CD4-positive, alpha-beta T cell treated with Interleukin-4 for 1 hour (primary cell): ENCODE measurements at regions not wholly inside any gene's neighbourhood (a gene's known extent, or its start where the extent isn't known, plus 50 kb on each side); places are given as distances from the start of the nearest gene placed in this dataset.
A peak's percentile ranks its signal among the peaks of the same experiment; 100 is the strongest.
"Not testable (repeated sequence)": the region's sequence is repeated elsewhere in the genome, so short reads cannot be mapped to it uniquely, and the experiment has no call there.

ENCODE experiments used
- DNase-seq, 2 donors: peaks; one replicate each; pipeline ENCODE4 v3.0.0-alpha.2; 2020 to 2022

DNA sequence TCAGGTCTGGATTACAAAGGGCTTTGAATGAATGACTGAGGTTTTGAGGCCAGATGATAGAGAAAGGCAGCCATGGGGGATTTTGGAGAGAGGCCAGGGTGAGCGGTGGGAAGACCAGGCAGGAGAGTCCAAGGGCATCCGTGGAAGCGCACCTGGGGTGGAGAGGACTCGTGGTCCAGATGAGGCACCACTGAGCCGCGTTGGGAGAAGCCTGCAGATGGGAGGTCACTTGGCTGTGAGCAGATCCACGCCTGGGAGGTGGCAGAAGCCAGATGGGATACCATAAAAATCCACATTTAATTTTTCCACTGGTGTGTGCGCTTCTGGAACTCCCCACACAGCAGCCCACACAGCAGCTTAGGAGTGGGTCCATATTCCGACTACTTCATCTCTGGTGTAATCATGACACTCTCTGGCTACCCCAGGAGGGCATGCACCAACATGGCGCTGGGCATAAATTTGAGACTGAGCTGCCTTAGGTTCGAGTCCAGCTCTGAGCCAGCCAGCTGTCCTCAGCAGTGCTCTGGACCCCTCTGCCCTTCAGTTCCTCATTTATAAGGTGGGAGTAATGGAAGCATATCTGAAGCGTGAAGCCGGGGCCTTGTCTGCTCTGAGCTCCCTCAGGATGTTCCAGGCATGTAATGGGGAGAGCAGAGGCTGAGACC lies 90.2 kb upstream of the FAM20C start:
- no peak for DNase-seq

DNA sequence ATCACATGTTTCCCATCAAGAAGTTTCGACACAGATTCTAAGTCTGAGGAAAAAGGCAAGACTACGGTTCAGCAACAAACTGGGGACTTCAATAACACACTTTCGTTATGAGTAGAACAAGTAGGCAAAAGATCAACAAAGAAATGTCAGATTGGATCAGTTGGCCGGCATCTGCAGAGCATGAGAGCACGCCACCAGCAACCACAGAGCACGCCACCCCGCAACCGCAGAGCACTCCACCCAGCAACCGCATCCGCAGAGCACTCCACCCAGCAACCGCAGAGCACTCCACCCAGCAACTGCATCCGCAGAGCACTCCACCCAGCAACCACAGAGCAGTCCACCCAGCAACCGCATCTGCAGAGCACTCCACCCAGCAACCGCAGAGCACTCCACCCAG lies 89.7 kb upstream of the FAM20C start:
- DNase-seq: no peak

DNA sequence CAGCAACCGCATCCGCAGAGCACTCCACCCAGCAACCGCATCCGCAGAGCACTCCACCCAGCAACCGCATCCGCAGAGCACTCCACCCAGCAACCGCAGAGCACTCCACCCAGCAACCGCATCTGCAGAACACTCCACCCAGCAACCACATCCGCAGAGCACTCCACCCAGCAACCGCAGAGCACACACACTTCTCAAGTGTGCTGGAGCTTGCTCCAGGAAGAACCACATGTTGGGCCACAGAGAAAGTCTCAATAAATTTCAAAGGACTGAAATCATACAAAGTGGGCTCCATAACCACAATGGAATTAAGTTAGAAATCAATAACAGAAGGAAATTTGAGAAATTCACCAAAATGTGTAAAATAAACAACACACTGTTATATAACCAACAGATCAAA lies 88.4 kb upstream of the FAM20C start:
- not testable (repeated sequence) for DNase-seq

DNA sequence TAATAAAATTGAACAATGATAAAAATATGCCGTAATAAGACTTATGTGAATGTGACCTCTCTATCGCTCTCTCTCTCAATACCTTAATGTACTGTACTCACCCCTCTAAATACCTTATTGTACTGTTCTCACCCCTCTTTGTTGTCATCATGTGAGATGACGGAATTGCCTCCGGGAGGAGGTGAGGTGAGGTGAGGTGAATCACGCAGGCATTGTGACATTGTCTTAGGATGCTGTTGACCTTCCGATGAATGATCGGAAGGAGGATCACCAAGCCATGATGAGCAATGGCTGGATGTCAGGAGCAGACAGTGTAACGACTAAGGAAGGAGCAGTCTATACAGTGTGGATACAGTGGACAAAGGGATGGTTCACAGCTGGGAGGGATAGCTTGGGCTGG lies 87.4 kb upstream of the FAM20C start:
- DNase-seq: no peak

DNA sequence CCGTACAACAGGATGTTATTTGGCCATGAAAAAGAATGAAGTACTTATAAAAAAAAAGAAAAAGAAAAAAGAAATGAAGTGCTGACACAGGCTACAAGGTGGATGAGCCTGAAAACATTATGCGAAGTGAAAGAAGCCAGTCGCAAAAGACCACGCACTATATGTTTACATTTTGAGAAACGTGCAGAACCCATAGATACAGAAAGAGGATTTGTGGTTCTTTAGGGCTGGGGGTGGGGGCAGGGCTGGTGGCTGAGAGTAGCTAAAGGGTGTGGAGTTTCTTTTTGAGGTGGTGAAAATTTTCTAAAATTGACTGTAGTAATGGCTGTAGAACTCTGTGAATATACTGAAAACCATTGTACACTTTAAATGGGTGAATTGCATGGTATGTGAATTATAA lies 86.0 kb upstream of the FAM20C start:
- no peak for DNase-seq

DNA sequence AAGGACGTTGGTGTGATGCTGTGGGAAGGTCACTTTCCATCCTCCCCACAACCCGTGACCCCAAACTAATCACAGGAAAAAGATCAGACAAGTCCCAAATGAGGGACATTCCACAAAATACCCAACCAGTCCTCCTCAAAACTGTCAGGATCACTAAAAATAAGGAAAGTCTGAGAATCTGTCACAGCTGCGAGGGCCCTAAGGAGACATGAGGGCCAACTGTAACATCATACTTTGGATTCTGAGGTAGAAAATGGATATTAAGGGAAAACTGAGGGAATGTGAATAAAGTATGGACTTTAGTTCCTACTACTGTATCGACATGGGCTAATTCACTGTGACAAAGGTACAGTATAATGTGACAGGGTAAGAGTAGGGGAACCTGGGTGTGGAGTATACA lies 85.1 kb upstream of the FAM20C start:
- DNase-seq: no peak

DNA sequence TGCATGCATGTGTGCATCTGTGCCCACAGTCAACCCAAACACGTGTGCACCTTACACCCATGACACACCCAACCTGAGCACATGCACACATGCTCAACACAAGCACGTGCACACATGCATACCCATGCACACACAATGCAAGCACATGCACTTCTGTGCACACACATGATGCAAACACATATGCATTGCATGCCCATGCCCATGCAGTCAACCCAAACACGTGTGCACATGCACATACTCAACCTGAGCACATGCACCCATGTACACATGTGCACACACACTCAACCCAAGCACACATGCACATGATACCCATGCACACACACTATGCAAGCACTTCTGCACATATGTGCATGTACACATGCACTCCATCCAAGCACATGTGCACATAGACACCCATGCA lies 84.5 kb upstream of the FAM20C start:
- DNase-seq: no peak

DNA sequence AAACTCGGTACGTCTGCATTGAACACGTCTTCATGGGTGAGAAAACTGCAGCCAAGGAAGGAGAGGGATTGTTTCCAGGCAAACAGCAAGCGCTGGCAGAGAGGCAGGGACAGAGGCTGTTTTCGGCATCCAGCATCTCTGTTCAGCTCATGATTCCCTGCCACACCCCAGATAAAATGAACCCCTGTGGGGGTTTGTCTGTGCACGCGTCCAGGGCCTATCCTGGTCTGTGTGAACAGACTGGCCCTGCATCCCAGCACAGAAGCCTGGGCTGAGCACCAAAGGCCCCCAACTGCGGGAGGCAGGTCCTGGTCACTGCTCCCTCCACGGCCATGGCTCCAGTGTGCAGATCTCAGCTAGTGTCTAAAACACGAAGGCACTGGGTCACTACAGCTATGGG lies 83.3 kb upstream of the FAM20C start:
- no peak for DNase-seq

DNA sequence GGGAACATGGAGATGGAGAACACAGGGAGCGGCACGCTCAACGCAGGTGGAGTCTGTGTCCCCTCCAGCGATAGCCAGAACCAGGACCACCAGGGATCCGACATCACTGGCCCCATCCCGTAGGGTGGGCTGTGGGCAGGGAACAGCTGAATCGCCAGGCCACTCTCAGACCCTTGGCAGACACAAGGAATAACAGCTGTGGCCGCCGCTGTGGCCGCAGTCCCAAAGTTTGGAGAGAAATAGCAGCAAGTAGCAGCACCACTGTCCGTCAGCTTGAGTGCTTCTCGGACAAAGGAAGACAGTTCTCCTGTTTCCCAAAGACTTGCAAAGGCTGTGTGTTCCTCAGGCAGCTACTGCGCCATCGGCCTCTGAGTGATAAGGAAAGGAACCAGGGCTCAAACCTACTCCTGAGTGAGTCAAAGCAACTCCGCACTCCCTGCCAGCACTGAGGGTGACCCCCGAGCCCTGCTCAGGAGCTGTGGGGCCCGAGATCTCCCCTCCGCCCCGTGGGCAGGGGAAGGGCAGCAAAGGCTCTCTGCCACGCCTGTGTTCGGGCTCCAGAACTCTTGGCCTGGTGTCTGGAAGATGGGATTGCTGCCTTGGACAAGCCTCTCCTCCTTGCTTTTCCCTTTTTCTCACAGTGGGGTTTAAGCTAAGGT lies 82.3 kb upstream of the FAM20C start:
- DNase-seq: no peak

DNA sequence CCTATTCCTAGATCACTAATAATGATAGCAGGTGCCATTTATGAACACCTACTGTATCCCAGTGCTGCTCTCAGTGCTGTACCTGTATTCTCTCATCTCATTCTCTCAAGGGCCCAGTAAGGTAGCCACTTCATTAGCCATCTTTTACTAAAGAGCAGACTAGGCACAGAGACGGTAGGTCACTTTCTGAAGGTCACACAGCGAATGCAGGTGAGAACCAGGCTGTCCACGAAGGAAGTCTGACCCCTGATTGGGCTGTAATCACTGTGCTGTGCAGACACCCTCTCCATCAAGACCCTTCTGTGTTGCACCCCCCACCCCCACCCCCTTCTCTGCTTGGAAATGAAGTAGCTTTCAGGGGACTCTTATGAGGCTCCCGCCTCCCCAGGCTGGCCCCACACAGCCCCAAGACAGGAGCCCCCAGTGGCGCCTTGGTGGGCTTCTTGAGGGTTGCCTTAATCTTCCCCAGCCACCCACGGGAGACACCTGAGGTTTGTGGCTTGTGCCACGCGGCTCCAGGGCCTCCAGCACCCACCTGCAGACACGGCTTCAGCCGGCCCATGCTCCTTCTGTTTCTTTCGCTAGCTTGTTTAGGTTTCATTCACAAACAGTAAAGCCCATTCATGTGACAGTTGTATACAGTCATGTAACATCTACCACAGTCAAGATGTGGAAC lies 81.7 kb upstream of the FAM20C start:
- no peak for DNase-seq

DNA sequence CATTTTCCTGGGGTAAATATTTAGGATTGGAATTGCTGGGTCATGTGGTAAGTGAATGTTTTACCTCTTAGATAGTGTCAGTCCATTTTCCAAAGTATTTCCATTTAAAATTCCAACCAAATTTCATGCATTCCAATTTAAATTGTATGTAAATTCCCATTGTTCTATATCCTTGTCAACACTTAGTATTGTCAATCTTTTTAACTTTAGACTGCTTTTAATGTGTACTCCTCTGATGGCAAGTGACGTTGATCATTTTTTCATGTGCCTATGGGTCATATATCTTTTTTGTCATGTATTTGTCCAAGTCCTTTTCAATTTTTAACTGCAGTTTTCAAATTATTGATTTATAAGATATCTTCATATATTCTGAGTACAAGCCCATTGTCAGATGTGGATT lies 80.8 kb upstream of the FAM20C start:
- DNase-seq: no peak

DNA sequence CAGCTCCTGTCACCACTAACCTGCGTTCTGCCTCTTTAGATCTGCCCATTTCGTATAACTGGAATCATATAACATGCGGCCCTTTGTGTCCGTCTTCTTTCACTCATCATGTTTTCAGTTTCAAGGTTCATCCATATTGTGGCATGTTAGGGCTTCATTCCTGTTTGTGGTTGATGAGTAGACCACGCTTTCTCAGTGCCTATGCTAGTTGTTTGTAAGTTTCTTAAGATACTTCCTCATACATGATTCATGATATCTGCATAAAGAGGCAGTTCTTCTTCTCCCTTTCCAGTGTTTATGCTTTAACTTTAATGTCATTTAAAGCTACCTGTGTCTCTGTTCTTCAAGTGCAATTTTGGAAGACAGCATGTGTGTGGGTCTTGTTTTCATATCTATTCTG lies 79.5 kb upstream of the FAM20C start:
- DNase-seq: no peak

DNA sequence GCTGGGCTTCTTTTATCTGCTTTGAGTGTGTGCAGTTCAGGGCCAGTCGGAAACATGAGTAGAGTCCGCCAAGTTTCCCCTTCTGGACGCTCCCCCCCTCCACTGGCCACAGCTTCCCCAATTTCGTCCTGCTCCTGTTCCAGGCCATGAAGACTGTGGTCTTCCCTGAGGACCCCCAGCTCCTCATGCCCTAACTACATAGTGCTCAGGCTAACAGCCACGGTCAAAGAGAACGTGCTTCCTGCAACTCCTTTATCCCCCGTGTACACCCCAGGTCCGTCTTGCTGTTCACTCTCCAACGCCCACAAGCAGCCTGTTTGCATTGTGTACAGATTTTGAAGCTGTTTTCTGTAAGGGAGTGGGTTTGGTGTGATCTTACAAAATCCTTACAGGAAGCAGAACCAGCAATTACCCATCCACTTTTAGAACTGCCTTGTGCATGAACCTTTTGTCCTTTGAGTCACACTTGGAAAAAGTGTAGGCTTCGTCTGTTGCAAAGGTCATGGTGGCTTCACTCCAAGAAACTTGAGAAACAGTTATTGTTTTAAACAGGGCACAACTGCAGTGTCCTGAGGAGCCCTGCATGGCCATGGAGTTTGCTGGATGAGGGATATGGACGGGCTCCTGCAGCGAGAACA lies 77.0 kb upstream of the FAM20C start:
- DNase-seq: peak in 1 of 2 donors; percentile 38

DNA sequence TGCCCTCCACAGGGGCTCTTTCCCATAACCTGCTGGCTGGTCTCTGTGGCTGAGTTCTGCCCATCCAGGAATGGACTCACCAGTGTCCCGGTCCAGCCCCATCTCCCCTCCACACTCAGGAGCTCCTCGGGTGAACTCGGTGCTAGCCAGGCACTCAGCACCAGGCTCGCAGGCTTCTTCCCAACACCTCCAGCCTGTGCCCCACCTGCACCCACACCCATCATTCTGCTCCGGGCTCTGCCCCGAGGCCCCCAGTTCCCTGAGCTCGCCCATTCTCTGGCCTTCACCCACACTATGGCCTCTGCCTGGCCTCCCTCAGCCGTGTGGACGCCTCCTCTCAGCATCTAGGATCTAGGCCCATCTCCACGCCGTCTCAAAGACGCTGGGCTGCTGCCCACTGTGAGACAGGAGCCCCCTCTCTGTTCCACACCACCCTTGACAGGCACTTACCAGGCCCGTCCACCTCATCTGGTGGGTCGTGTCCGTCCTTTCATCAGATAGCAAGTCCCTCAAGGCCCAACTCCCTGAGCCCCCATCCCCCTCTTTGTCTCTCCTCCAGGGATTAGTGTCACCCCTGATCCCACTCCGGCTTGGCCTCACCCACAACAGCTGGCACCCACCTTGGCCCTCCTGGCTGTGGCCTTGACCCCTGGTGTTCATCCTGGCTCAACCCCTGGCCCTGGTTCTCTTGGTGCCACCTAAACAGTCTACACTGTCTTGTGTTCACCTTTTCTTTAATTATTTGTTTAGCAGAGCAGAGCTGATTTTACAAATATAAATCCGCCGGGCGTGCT lies 76.0 kb upstream of the FAM20C start:
- no peak for DNase-seq

DNA sequence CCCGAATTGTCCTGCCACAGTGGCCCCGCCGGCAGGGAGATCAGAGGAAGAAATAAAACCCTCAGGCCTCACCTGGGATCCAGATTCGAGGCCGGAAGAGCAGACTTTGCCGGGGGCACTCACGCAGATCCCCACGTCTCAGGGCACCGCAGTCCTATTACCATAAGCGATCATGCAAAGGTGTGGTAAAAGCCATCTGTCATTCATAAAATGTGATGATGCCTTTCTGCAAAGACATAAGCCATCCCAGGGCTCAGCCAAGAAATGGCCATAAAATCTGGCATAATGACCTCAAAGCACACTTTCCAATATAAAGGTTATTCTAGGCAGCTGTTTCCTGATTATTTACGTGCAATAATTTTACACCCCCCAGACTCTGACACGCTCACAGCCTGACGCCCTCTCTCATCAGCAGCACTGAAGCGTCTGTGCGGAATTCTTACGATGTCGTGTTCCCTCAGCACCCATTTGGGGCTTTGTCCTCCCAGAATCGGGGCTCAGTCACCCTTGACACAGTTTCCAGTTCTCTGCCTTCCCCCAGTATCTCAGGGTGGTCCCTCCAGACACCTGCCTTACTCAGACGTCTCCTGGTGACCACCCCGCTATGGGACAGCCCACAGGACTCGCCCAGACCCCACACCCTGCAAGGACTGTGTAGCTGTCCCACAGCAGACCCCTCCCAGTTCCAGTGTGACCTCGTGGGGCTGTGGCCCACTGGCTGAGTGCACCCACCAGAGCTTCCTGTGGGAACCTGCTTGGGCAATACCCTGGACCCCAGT lies 74.3 kb upstream of the FAM20C start:
- DNase-seq: no peak

DNA sequence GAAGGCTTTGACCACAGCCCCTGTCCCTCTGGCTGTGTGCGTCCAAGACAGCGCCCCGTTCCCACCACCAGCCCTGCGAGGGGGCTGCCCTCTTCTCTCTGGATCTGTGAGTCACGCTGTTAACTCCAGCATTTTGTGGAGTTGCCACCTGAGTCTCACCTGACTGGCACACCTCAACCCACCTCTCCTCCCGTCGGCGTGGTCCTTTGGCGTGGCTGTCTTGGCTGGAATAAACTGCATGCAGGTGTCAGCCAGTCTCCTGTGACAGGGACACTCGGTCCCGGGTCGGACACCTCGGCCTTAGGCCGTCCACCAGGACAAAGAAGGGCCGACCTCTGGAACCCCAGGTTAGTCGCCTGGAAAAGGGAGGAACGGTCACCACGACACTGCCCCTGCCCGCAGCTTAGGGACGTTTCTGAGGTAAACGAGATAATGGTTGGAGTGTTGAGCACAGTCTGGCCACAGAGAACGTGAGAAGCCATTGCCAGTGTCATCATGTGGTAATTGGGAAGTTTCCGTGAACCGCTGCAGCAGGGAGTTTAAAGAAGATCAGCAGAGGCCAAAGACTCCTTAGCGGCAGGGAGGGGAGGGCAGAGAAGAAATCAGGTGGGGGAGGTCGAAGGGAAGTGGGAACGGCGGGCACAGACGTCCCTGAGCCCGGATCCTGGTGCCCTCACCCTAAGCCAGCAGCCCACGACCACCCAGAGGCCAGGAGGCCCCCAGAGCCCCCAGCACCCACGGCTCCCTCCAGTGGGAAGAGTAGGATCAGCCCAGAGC lies 73.6 kb upstream of the FAM20C start:
- no peak for DNase-seq

DNA sequence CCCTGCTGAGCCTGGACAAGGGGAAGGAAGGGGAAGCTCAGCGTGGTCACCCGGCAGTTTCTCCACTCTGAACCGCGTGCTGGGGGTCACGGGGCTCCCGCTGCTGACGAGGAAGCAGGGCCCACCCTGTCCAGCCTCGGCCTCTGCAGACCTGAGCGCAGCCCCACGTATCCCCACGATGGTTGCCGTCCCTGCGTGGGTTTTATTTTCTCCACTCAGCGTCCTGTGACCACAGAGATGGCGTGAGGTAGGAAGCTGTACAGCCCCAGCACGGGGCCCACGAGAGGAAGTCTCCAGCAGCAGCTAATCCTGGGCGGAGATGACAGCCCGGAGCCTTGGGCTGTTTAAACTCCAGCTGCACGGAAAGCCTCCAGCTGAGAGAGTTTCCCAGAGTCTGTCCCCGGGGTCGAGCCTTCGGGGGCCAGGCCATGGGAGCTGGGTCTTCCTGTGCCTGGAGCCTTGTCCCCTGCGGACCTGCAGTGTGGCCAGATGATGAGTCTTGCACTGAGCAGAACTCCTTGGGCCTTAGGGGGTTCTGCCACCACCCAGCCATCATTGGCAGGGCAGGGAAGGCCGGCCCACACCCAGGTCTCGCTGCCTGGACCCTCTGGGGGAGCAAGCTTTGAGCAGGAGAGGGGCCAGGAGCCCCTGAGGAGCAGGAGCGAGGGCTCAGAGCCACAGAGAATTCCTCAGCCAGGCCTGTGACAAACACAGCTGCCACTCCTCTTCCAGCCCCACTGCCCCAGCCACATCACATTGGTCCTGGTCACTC lies 72.8 kb upstream of the FAM20C start:
- peak in 1 of 2 donors; percentile 24 for DNase-seq

DNA sequence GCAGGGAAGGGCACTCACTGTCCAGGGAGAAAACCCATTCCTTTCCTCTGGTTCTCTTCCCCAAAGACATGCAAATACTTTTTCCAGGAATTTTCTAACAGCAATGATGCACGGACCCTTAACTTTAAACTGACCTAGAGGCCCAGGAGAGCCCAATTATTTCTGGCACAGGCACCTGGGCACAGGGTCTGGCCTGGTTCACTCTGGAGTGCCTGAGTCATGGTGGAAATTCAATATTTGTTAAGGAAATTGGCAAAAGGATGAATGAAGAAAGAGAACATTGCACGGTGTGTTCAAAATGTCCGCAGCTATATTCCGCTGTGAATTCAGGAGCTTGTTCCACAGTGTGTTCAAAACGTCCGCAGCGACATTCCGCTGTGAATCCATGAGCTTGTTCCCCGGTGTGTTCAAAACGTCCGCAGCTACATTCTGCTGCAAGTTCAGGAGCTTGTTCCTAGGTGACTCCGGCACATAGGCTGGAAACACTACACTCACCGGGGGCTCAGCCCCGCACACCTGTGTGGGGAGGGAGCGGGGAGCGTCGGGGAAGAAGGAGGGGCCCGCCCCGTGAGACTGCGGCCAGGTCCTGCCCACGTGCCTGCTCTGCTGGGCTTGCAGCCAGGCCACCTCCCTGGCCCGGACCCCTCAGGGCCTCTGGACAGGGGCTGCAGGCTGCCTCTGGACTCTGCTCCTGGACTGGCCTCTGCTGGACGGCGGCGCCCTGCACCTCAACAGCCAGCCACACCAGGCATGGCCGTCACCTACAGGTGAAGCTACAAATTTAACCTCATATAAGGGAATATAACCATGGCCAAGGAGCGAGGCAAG lies 72.0 kb upstream of the FAM20C start:
- no peak for DNase-seq

DNA sequence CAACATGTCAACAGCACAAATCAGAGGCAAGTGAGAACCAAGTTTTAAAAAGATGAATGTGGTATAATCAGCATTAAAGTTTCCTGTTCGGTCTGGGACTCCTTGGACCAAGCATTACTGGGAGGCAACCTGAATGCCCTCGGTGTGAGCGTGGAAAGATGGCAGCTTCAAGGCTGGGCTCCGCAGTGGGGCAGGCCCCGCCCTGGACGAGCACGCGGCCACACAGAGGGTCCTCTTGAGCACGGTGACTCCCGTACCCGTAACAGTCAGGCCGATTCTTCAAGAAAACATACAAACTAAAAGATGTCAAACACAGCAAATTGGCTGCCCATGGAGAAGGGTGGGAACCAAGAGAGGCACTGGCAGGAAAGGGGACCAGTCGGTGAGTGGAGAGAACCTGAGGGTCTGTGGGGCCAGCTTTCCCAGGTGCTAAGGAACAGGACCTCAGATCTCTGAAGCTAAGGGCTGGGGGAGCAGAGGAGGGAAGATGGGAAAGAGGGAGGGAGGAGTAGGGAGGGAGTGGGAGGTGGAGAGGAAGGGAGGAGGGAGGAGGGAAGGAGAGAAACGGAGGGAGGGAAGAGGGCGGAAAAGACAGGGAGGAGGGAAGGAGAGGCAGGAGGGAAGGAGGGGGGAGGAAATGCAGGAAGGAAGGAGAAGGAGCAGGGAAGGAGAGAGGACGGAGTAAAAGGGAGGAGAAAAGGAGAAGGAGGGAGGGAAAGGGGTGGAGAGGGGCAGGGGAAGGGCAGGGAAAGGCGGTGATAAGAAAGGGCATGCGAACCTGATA lies 71.2 kb upstream of the FAM20C start:
- DNase-seq: no peak
